ENCODE measurements at regions not wholly inside any gene's neighbourhood (a gene's known extent, or its start where the extent isn't known, plus 50 kb on each side); places are given as distances from the start of the nearest gene placed in this dataset.

- ChIA-PET CTCF (no interaction called here), POLR2A (no interaction called here)
- Histone ChIP-seq H3K27ac (ENCODE audit: low read depth, low read length) (no peak overlapping the region), H3K9me3 (ENCODE audit: control insufficient read depth, insufficient read depth, low read length) (peaks cover 3% of the 10 kb centered on the region), H3K4me3 (ENCODE audit: low read depth, low read length) (no peak overlapping the region), H3K27me3 (ENCODE audit: control insufficient read depth, insufficient read depth, low read length) (no peaks in the 10 kb centered on the region)
- TF ChIP-seq, protein P1, sequence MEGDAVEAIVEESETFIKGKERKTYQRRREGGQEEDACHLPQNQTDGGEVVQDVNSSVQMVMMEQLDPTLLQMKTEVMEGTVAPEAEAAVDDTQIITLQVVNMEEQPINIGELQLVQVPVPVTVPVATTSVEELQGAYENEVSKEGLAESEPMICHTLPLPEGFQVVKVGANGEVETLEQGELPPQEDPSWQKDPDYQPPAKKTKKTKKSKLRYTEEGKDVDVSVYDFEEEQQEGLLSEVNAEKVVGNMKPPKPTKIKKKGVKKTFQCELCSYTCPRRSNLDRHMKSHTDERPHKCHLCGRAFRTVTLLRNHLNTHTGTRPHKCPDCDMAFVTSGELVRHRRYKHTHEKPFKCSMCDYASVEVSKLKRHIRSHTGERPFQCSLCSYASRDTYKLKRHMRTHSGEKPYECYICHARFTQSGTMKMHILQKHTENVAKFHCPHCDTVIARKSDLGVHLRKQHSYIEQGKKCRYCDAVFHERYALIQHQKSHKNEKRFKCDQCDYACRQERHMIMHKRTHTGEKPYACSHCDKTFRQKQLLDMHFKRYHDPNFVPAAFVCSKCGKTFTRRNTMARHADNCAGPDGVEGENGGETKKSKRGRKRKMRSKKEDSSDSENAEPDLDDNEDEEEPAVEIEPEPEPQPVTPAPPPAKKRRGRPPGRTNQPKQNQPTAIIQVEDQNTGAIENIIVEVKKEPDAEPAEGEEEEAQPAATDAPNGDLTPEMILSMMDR (IDR thresholded peaks at IDR 0.05; ENCODE audit: low read depth, low read length) = no peak
- no peak for DNase-seq (ENCODE audit: low read depth, low spot score)
These were observed 116.8 kb upstream of the INHBA start for GRCh38 chr7:41819645-41820044.

- ChIA-PET POLR2A (no interaction called here), CTCF (interaction anchor here (1.1 kb wide), 1 partner anchor 20 kb away, joined by 4 read pairs; no protein-coding TSS in a partner anchor)
- DNase-seq (ENCODE audit: low read depth, low spot score) = no peak
- Histone ChIP-seq H3K4me3 (ENCODE audit: low read depth, low read length) (no peak overlapping the region), H3K27ac (ENCODE audit: low read depth, low read length) (no peak overlapping the region), H3K27me3 (ENCODE audit: control insufficient read depth, insufficient read depth, low read length) (no peaks in the 10 kb centered on the region), H3K9me3 (ENCODE audit: control insufficient read depth, insufficient read depth, low read length) (peaks cover 3% of the 10 kb centered on the region)
- TF ChIP-seq, protein P1 (IDR thresholded peaks at IDR 0.05; ENCODE audit: low read depth, low read length) = no peak
These were observed 116.0 kb upstream of the INHBA start for GRCh38 chr7:41818765-41819398.

DNA sequence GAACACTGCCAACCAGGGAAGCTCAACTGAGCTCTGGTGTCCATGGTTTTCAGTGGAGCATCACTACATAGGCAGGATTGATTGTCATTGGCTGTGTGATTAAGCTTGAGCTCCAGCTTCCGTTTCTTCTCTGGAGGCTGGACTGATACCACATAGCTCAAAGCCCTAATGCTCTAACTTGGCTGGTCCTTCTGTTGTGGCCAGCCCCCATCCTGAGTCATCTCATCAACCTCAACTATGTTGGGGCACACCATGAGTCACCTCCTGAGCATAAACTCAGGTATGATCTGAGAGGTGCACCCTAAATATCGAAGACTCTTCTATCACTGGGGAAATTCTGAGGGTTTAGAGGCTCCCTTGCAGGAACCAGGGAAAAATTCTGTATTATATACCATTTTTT, 114.5 kb upstream of the INHBA start:
- H3K9me3 ChIP-seq (ENCODE audit: control insufficient read depth, insufficient read depth, low read length) = peaks cover 3% of the 10 kb centered on the region
- DNase-seq (ENCODE audit: low read depth, low spot score) = peak; percentile 8
- TF ChIP-seq, protein P1 (IDR thresholded peaks at IDR 0.05; ENCODE audit: low read depth, low read length) = no peak
- H3K27ac ChIP-seq (ENCODE audit: low read depth, low read length) = no peak overlapping the region
- ChIA-PET CTCF (interaction anchor here (0.9 kb wide), 1 partner anchor 123 kb away, joined by 4 read pairs; no protein-coding TSS in a partner anchor), POLR2A (interaction anchor here (0.5 to 0.7 kb wide), 3 partner anchors 11 to 1106 kb away, joined by 3 to 7 read pairs (median 4); no protein-coding TSS in a partner anchor)
- no peak overlapping the region for H3K4me3 ChIP-seq (ENCODE audit: low read depth, low read length)
- H3K27me3 ChIP-seq (ENCODE audit: control insufficient read depth, insufficient read depth, low read length) = no peaks in the 10 kb centered on the region

DNA sequence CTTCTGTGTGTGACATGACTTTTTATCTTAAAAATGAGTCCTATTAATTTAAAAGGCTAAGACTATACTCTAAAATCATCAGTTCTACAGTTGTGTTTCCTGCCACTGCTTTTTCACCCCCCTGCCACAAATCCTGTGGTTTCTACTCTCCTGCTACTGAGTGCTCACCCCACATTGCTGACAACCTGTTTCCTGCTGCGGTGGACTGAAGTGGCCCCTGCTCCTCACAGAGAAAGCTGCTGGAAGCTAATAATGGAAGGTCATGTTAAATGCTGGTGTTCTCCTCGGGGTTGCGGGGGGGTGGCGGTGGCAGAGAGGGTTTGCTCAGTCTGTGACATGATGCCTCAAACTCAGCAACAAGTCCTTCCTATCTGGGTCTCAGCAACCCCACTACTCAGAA, 113.2 kb upstream of the INHBA start:
- CTCF ChIA-PET = no interaction called here
- H3K4me3 ChIP-seq (ENCODE audit: low read depth, low read length) = no peak overlapping the region
- POLR2A ChIA-PET = no interaction called here
- H3K27me3 ChIP-seq (ENCODE audit: control insufficient read depth, insufficient read depth, low read length) = no peaks in the 10 kb centered on the region
- H3K27ac ChIP-seq (ENCODE audit: low read depth, low read length) = no peak overlapping the region
- DNase-seq (ENCODE audit: low read depth, low spot score) = no peak
- H3K9me3 ChIP-seq (ENCODE audit: control insufficient read depth, insufficient read depth, low read length) = peaks cover 3% of the 10 kb centered on the region; the same call in 1 of the 2 replicates
- TF ChIP-seq, protein P1 (IDR thresholded peaks at IDR 0.05; ENCODE audit: low read depth, low read length) = no peak

DNA sequence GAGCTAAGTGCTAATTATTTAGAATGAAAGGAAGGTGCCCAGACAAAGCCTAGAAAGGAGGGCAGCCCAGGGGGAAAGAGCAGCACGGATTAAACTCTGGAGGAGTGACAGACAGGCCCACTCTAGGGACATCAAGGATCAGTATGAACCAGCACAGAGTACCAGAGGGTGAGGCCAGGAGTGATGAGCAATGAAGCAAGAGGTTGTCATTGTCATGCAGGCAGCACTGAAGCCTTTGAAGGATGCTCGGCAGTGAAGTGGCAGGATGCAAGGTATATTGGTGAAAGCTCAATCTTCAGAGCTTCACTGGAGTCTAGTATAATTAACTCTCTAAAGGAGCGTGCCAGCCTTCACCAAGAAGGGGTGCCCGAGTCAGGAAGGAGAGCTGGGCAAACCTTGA, 112.0 kb upstream of the INHBA start:
- H3K27me3 ChIP-seq (ENCODE audit: control insufficient read depth, insufficient read depth, low read length) = no peaks in the 10 kb centered on the region
- ChIA-PET POLR2A (no interaction called here), CTCF (no interaction called here)
- H3K27ac ChIP-seq (ENCODE audit: low read depth, low read length) = no peak overlapping the region
- H3K9me3 ChIP-seq (ENCODE audit: control insufficient read depth, insufficient read depth, low read length) = no peaks in the 10 kb centered on the region
- no peak for DNase-seq (ENCODE audit: low read depth, low spot score)
- TF ChIP-seq, protein P1 (IDR thresholded peaks at IDR 0.05; ENCODE audit: low read depth, low read length) = no peak
- H3K4me3 ChIP-seq (ENCODE audit: low read depth, low read length) = no peak overlapping the region

All from AG04450 (cell line).